ENCODE measurements at regions not wholly inside any gene's neighbourhood (a gene's known extent, or its start where the extent isn't known, plus 50 kb on each side); places are given as distances from the start of the nearest gene placed in this dataset.

GRCh38 chr19:29323440-29324290 is 110.7 kb upstream of the UQCRFS1 start:
- DNase-seq (ENCODE audit: low read depth, low spot score) = no peak

- DNase-seq (ENCODE audit: low read depth, low spot score) = no peak
Observed at GRCh38 chr19:29324291-29324680, 111.3 kb upstream of the UQCRFS1 start.

DNA sequence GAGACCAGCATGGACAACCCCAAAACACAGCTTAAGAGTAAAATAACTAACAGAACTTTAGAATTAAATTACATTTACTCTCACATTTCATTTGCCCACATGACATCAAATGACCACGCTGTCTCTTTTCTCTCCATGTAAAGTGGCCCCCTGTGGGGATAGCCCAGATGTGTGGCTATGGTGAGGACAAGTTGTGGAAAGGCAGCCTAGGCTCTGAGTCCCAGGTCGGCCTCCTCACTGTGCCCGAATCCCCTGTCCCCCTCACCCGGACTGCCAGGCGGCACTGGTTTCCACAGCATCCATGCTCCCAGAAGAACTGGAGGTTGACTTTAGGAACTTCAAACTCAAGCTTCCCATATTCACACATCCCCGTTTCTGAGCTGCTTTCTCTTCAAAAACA is 111.8 kb upstream of the UQCRFS1 start:
- DNase-seq (ENCODE audit: low read depth, low spot score) = no peak

- no peak for DNase-seq (ENCODE audit: low read depth, low spot score)
Observed at GRCh38 chr19:29325241-29325975, 112.5 kb upstream of the UQCRFS1 start.

GRCh38 chr19:29326351-29326750 is 113.4 kb upstream of the UQCRFS1 start:
- no peak for DNase-seq (ENCODE audit: low read depth, low spot score)

DNA sequence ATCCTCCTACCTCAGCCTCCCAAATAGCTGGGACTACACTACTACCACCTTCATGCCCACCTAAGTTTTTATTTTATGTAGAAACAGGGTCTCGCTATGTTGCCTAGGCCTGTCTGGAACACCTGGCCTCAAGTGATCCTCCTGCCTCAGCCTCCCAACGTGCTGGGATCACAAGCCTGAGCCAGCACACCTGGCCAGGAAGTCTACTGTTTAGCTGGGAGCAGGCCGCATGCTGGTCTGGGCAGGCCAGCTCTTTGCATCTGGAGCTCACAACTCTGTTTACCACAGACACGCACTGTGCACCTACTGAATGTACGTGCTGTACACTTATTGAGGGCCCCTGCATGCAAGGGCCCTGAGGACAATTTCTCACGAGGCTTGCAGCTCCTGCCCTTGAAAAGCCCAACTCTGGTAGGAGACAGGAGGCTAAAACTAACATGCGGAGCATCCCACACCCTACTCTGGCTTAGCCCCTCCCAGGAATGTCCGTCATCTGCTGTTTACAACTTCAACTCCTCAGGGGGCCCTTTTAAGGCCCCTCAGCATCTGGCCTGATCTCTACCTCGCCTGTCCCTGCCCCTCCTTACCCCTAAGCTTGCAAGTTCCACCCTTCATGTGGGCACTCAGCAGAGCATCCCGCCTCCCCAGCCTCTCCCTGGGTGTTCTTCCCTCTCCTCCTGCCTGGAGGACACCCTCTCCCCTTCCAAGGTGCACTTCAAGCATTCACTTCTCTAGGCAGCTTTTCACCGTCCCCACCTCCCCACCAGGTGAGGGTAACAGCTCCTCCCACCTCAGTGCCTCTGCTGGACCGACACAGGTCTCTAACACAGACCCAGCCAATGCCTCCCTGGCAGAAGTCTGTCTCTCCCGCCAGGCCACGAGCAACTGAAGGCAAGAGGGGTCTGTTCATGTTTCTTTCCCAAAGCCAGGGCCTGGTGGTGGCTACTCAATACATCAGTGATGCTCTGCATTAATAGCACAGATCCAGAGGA is 114.2 kb upstream of the UQCRFS1 start:
- no peak for DNase-seq (ENCODE audit: low read depth, low spot score)

DNA sequence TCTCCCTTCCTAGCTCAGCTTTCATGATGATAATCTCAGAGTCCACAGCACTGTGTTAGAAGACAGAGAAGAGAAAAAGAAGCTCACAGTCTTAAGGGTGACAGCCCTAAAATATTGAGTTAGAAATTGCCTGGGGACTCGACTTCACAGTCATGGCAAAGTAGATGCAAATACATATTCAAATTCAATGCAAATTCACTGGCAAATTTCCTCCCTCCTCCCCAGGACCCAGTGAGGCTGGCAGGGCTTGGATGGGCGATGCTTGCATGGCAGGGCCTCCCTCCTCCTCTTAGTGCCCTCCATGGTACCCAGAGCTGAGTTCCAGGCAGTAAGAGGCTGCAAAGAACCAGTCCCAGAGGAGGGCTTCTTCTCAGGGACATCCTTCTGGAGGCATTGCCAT is 115.6 kb upstream of the UQCRFS1 start:
- DNase-seq (ENCODE audit: low read depth, low spot score) = no peak

GRCh38 chr19:29329460-29330134 is 116.6 kb upstream of the UQCRFS1 start:
- no peak for DNase-seq (ENCODE audit: low read depth, low spot score)

- no peak for DNase-seq (ENCODE audit: low read depth, low spot score)
Observed at GRCh38 chr19:29336425-29336824, 123.5 kb upstream of the UQCRFS1 start.

- DNase-seq (ENCODE audit: low read depth, low spot score) = no peak
Observed at GRCh38 chr19:29337029-29337428, 124.1 kb upstream of the UQCRFS1 start.

- no peak for DNase-seq (ENCODE audit: low read depth, low spot score)
Observed at GRCh38 chr19:29338480-29338879, 125.5 kb upstream of the UQCRFS1 start.

DNA sequence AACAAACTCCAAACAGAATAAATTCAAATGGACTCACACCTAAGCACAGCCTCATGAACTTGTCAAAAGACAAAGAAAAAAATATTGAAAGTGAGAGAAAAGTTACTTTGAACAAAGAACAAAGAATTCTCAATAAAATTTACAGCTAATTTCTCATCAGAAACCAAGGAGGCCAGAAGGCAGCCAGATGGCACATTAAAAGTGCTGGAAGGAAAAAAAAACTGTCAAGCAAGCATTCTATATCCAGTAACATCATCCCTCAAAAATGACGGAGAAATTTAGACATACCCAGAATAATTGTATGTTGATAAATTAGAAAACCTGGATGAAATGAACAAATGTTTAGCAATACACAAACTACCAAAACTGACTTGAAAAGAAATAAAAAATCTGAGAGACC is 129.8 kb upstream of the UQCRFS1 start:
- no peak for DNase-seq (ENCODE audit: low read depth, low spot score)

DNA sequence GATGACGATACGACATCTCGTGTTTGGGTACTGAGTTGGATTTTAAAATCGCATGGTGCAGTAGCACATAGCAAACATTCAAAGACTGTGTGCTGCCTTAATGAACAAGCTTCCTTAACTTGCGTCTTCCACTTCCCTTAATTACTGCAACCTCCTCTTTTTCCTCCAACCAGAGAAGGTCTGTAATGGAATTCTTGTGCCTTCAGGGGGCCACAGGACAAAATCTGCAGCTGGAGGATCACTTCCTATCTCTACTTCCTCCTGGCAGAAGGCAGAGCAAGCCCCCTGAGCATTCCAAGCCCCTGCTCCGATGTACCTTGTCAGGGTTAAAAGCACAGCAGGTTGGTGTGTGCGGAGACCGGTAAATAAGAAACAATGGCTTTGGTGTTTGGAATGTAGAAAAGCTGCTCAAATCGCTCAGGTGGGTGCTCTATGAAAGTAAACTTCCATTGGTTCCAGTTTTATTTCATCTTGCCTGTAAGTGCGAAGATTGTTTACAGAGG is 151.3 kb upstream of the UQCRFS1 start:
- no peak for DNase-seq (ENCODE audit: low read depth, low spot score)

GRCh38 chr19:29364999-29365398 is 152.0 kb upstream of the UQCRFS1 start:
- DNase-seq (ENCODE audit: low read depth, low spot score) = no peak

DNA sequence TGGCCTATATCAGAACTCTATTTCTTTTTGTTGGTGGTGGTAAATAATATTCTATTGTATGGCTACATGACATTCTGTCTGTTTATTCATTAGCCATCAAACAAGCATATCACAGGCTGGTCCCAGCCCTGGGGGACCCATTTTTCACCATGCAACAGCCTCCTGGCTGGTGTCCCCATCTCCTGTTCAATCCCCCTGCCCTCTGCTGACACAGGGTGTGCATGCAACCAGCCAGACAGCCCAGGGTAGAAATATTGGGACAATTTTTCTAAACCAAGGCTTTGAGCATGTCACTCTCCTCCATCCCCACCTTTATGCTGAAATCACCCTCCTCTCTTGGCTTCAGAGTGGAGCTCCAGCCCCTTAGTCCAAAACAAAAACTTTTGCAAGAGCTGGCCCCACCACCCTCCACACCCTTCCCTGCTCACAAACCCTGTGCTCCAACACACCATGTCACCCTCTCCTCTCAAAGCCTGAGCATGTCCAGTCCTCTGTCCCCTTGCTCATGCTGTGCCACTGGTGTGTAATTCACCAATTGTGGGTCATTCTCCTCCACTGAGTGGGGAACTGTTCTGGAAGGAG is 153.0 kb upstream of the UQCRFS1 start:
- DNase-seq (ENCODE audit: low read depth, low spot score) = no peak

DNA sequence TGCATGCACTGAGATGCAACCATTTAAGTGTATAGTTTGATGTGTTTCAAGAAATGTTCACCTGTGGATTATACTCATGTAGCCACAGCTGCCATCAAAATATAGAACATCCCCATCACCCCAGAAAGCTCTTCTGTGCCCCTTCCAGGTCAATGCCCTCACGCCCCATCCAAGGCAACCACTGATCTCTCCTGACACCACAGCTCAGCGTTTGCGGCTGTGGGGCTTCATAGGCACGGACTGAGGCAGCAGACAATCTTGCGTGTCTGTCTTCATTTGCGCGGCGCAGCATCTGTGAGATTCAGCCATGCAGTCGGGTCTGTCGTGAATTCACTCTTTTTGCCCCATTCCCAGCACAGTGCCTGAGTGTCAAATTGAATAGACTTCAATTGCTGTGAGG is 153.8 kb upstream of the UQCRFS1 start:
- no peak for DNase-seq (ENCODE audit: low read depth, low spot score)

DNA sequence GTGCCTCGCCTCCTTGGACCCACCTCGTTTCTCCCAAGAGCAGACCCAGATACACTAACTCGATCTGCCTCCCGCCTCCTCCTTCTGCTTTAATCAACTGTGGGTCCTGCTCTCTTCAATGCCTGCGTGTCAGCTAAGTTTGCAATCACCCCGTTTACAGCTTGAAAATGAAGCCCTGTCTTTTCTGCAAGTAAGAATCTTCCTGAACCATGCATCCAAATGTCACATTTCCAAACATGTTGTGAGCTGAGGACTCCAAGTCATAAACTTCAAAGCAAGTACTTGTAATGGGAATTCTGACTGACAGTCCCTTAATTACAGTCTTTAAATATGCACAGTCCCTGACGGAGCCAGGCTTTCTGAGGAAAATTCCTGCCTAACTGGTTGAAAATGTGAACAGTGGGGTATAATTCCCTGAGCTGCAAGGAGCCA is 154.9 kb upstream of the UQCRFS1 start:
- no peak for DNase-seq (ENCODE audit: low read depth, low spot score)

DNA sequence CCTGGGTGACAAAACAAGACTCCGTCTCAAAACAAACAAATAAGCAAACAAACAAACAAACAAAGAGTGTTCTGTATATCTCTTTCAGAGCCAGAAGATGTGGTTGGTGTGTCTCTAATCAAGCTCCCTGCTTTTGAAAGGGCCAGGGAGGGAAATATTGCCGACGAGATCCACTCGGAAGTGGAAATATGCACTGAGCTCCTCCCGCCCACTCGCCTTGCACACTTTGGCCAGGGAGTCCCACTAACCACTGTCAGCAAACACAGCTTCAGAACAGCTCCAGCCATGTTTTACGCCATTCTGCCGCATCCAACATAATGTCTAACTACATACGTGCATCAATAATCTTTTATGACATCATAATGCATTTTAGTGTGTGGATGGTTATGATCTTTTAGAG is 155.5 kb upstream of the VSTM2B start:
- DNase-seq (ENCODE audit: low read depth, low spot score) = no peak

DNA sequence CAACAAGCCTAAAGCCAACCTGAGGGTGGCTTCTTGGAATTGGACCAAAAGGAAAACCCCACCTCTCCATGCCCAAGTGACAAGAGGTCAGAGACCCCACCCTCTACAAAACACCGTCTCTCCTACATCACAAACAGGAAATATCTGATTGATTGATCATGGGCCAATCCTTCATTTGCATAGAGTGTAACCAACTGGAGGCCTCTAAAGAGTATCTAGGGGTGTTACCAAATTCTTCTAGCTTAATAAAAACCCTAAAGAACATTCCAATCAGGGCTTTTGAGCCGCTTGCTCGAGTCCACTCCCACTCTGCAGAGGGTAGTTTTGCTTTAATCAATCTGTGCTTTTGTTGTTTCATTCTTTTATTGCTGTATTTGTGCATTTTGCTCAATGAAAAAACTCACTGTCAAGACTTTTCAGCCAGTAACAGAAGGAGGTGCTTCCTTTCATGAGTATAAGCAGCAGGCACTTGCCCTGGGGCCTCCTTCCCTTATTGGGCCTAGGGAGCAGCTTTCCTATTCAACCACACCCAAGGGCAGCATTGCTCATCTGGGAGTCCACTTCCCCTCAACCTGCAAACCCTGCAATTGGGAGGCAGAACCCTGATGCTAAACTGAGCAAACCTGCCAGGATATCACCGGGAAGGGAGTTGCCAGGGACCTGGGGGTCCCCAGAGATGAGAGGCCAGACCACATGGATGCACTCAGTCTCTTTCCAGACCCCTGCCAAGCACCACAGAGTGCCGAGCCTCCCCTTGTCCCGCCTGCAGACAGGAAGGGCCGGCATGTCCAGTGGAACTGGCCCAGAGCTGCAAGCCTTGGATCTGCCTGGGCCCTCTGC is 154.3 kb upstream of the VSTM2B start:
- DNase-seq (ENCODE audit: low read depth, low spot score) = no peak

GRCh38 chr19:29372091-29372415 is 153.7 kb upstream of the VSTM2B start:
- DNase-seq (ENCODE audit: low read depth, low spot score) = no peak
